Heart right ventricle (tissue), 16 donors: ENCODE measurements at regions not wholly inside any gene's neighbourhood (a gene's known extent, or its start where the extent isn't known, plus 50 kb on each side); places are given as distances from the start of the nearest gene placed in this dataset.

Source experiments
- ATAC-seq, 8 donors: fragments of 200-7000 bp; cut with Tn5 transposase; one replicate each; pipeline ENCODE4 v1.9.1; 2020; ENCODE audit warnings: mild to moderate bottlenecking in 8 of 8, moderate library complexity in 8 of 8, moderate number of reproducible peaks in 1 of 8
- DNase-seq, 2 donors: peaks; one replicate each; pipeline ENCODE4 v3.0.0-alpha.2; 2020
- H3K27ac ChIP-seq, 10 donors: fragments of 200-600 bp; sonication (generic) in 2 of 10; one replicate each; pipeline versions ENCODE4 v1.5.0 to v1.8.0; 2020 to 2022; ENCODE audit warnings: mild to moderate bottlenecking in 3 of 10
- H3K27me3 ChIP-seq, 7 donors: fragments of 200-600 bp; one replicate each; pipeline ENCODE4 v1.8.0; 2021 to 2022; ENCODE audit warnings: mild to moderate bottlenecking in 2 of 7
- H3K36me3 ChIP-seq, 9 donors: fragments of 200-600 bp; sonication (generic) in 1 of 9; one replicate each; pipeline versions ENCODE4 v1.5.0 to v1.8.0; 2020 to 2022; ENCODE audit warnings: mild to moderate bottlenecking in 2 of 9
- H3K4me1 ChIP-seq, 9 donors: fragments of 200-600 bp; sonication (generic) in 1 of 9; one replicate each; pipeline versions ENCODE4 v1.5.0 to v1.8.0; 2020 to 2022; ENCODE audit warnings: mild to moderate bottlenecking in 4 of 9
- H3K4me3 ChIP-seq, 10 donors: fragments of 200-600 bp; sonication (generic) in 2 of 10; one replicate each; pipeline versions ENCODE4 v1.5.0 to v1.8.0; 2020 to 2022; ENCODE audit warnings: mild to moderate bottlenecking in 7 of 10, moderate library complexity in 2 of 10
- H3K9me3 ChIP-seq, 11 donors: fragments of 200-600 bp in 10 of 11; sonication (generic) in 2 of 11; one replicate each; pipeline versions ENCODE4 v1.5.0 to v1.8.0; 2013 to 2022; ENCODE audit warnings: mild to moderate bottlenecking in 2 of 11, control low read depth in 1 of 11, moderate library complexity in 1 of 11
- CTCF ChIP-seq, 9 donors: fragments of 200-600 bp; sonication (generic) in 2 of 9; IDR thresholded peaks; one replicate each; pipeline versions ENCODE4 v1.5.0 to v1.8.0; 2021 to 2022; ENCODE audit warnings: antibody characterized with exemption in 9 of 9, mild to moderate bottlenecking in 5 of 9, moderate library complexity in 1 of 9
- WGBS, 2 donors: extraction: QIAGEN DNeasy Blood & Tissue Kit; methylation state at CpG; one replicate each; pipeline ENCODE4 v1.1.7; 2013; ENCODE audit warnings: inconsistent platforms in 1 of 2; 5-methylcytosine and 5-hydroxymethylcytosine counted together
- intact Hi-C, 10 donors: fragments of 100-400 bp; cut with DNase I; formaldehyde crosslinking; loops; one replicate each; pipeline versions ENCODE4 v1.11.1 to v1.14.2; 2022
- donor health status: Arrhythmogenic right ventricular cardiomyopathy.
- donor health status: ischemic (EF 13 %, LVEDD 7.1; RV severe dilation, severe dysfunction).
- donor health status: healthy with polysubstance abuse.
- donor health status: DM: no; HTN: yes; CAD: no.
- donor health status: DM: no; HTN: no; CAD: no.
- donor health status: ischemic (EF 25% LVEDD 6.9; RV normal size, moderate dysfunction).
- donor health status: ischemic (EF 25% LVEDD 5.7; RV mildly dilated, moderate dysfunction).
- donor health status: healthy.
- donor health status: DM: yes; HTN: yes; CAD: no.
- donor health status: Ischemic cardiomyopathy.
- donor health status: ischemic (EF 35%, LVEDD 5.7; RV mildly dilated, moderate dysfunction).
- donor health status: nonischemic (EF 11% LVEDD 7.7; RV severe dilation, severe dysfunction).
- donor health status: DM: yes; HTN: yes; CAD: no.
- donor health status: PGD.
- donor health status: ischemic (EF 29% LVEDD 5.4; RV normal size, mild dysfunction).
- donor health status: nonischemic (EF 23%, LVEDD 6.1; RV moderate dilation, normal function).

GRCh38 chr10:108082596-108082995 is 918.1 kb upstream of the SORCS1 start:
- H3K27me3 ChIP-seq: no peaks in the 10 kb centered on the region
- TF ChIP-seq CTCF (IDR thresholded peaks at IDR 0.05): no peak
- H3K4me1 ChIP-seq: no peaks in the 10 kb centered on the region
- 66 to 73% methylated on average over 1 of the region's 1 CpG for WGBS, 2 donors
- ATAC-seq (no peak), DNase-seq (no peak)
- H3K4me3 ChIP-seq: no peak overlapping the region
- peaks cover 0 to 3% (median 0%) of the 10 kb centered on the region in 11 donors for H3K9me3 ChIP-seq
- intact Hi-C loops: no loop called here
- no peaks in the 10 kb centered on the region for H3K36me3 ChIP-seq
- H3K27ac ChIP-seq: no peak overlapping the region

- intact Hi-C loops: no loop called here
- no peak for TF ChIP-seq CTCF (IDR thresholded peaks at IDR 0.05)
- no peaks in the 10 kb centered on the region for H3K36me3 ChIP-seq
- no peaks in the 10 kb centered on the region for H3K27me3 ChIP-seq
- H3K9me3 ChIP-seq: peaks cover 0 to 3% (median 0%) of the 10 kb centered on the region in 11 donors
- 63 to 74% methylated on average over 2 of the region's 2 CpGs for WGBS, 2 donors
- H3K4me1 ChIP-seq: no peaks in the 10 kb centered on the region
- H3K4me3 ChIP-seq: no peak overlapping the region
- no peak overlapping the region for H3K27ac ChIP-seq
- ATAC-seq (no peak), DNase-seq (no peak)
These were observed 913.8 kb upstream of the SORCS1 start for GRCh38 chr10:108078263-108078662.

GRCh38 chr10:108072466-108072865 is 908.0 kb upstream of the SORCS1 start:
- no peak for TF ChIP-seq CTCF (IDR thresholded peaks at IDR 0.05)
- Histone ChIP-seq H3K27me3 (no peaks in the 10 kb centered on the region), H3K27ac (no peak overlapping the region), H3K4me1 (no peaks in the 10 kb centered on the region), H3K4me3 (no peak overlapping the region), H3K9me3 (peaks cover 0 to 4% (median 0%) of the 10 kb centered on the region in 11 donors), H3K36me3 (no peaks in the 10 kb centered on the region)
- ATAC-seq (no peak), DNase-seq (no peak)
- WGBS, 2 donors: 86 to 96% methylated on average over 3 of the region's 3 CpGs
- intact Hi-C loops: no loop called here

GRCh38 chr10:108070789-108071188 is 906.3 kb upstream of the SORCS1 start:
- Histone ChIP-seq H3K9me3 (peaks cover 0 to 4% (median 0%) of the 10 kb centered on the region in 11 donors), H3K27ac (no peak overlapping the region), H3K27me3 (no peaks in the 10 kb centered on the region), H3K36me3 (no peaks in the 10 kb centered on the region), H3K4me1 (no peaks in the 10 kb centered on the region), H3K4me3 (no peak overlapping the region)
- no peak for ATAC-seq
- DNase-seq: no peak
- WGBS, 2 donors: 69 to 72% methylated on average over 2 of the region's 2 CpGs
- intact Hi-C loops: no loop called here
- TF ChIP-seq CTCF (IDR thresholded peaks at IDR 0.05): no peak
